NCI-H146 (cell line): ENCODE measurements at regions not wholly inside any gene's neighbourhood (a gene's known extent, or its start where the extent isn't known, plus 50 kb on each side); places are given as distances from the start of the nearest gene placed in this dataset.
A peak's percentile ranks its signal among the peaks of the same experiment; 100 is the strongest.

Experiments
- DNase-seq: peaks from one replicate; lab custom pipeline; 2025; lab: John Stamatoyannopoulos, UW

GRCh38 chr10:123559066-123559822, 106.9 kb upstream of the GPR26 start:
- peak; percentile 64 for DNase-seq

- no peak for DNase-seq
These were observed 106.4 kb upstream of the GPR26 start for GRCh38 chr10:123559823-123560092.

- no peak for DNase-seq
These were observed 105.6 kb upstream of the GPR26 start for GRCh38 chr10:123560301-123561140.

- DNase-seq = no peak
These were observed 105.1 kb upstream of the GPR26 start for GRCh38 chr10:123561141-123561440.

- no peak for DNase-seq
These were observed 103.8 kb upstream of the GPR26 start for GRCh38 chr10:123562387-123562786.

GRCh38 chr10:123562811-123563580, 103.2 kb upstream of the GPR26 start:
- DNase-seq = no peak

GRCh38 chr10:123563581-123563855, 102.6 kb upstream of the GPR26 start:
- DNase-seq = no peak

- DNase-seq = no peak
These were observed 102.2 kb upstream of the GPR26 start for GRCh38 chr10:123563994-123564393.

GRCh38 chr10:123564631-123565030, 101.5 kb upstream of the GPR26 start:
- no peak for DNase-seq

GRCh38 chr10:123565691-123566660, 100.2 kb upstream of the GPR26 start:
- no peak for DNase-seq

- no peak for DNase-seq
These were observed 98.0 kb upstream of the GPR26 start for GRCh38 chr10:123567984-123568739.

- DNase-seq = no peak
These were observed 97.4 kb upstream of the GPR26 start for GRCh38 chr10:123568751-123569150.

GRCh38 chr10:123569436-123570035, 96.6 kb upstream of the GPR26 start:
- no peak for DNase-seq

- DNase-seq = no peak
These were observed 95.9 kb upstream of the GPR26 start for GRCh38 chr10:123570051-123570897.

GRCh38 chr10:123570898-123571515, 95.1 kb upstream of the GPR26 start:
- DNase-seq = no peak

- no peak for DNase-seq
These were observed 94.2 kb upstream of the GPR26 start for GRCh38 chr10:123571978-123572377.

- peak; percentile 81 for DNase-seq
These were observed 92.7 kb upstream of the GPR26 start for GRCh38 chr10:123573236-123574108.

GRCh38 chr10:123574109-123574698, 92.0 kb upstream of the GPR26 start:
- DNase-seq = no peak
